HCT116 (cell line): ENCODE measurements at regions not wholly inside any gene's neighbourhood (a gene's known extent, or its start where the extent isn't known, plus 50 kb on each side); places are given as distances from the start of the nearest gene placed in this dataset.

ENCODE experiments used
- ATAC-seq: fragments of 200-7000 bp; cut with Tn5 transposase; 2 replicates; pipeline ENCODE4 v1.9.1; 2020; ENCODE audit warnings: mild to moderate bottlenecking, moderate library complexity
- BruUV-seq: library from RNA; stranded (reverse); fragments of 400-500 nt; replicated peaks from 2 replicates; lab custom pipeline; 2021; lab: Mats Ljungman, UMichigan
- CTCF ChIA-PET: fragments of 300-600 bp; sonication (Branson Sonifier 250); formaldehyde crosslinking; loops from one replicate; lab custom pipeline; 2021; ENCODE audit warnings: antibody characterized with exemption; lab: Charles Lee
- POLR2A ChIA-PET: fragments of 300-600, 350-600 bp; sonication (Branson Sonifier 250); formaldehyde crosslinking; loops from one replicate; lab custom pipeline; 2021; ENCODE audit warnings: antibody characterized with exemption; lab: Charles Lee
- RAD21 ChIA-PET, 2 experiments: fragments of 300-600 bp; sonication (Branson Sonifier 250); formaldehyde crosslinking; loops; one replicate each; lab custom pipeline; 2023; ENCODE audit warnings: low total read pairs in 2 of 2; ENCODE audit not compliant: uncharacterized antibody in 2 of 2, unreplicated experiment in 2 of 2, low non-redundant PET in 1 of 2; lab: Charles Lee
- DNase-seq: peaks from one replicate; pipeline ENCODE4 v3.0.0-alpha.2; 2010; ENCODE audit warnings: low read depth, low spot score
- H2AFZ ChIP-seq: fragments of 200-600 bp; shearing (Covaris generic), sonication (generic); 2 replicates; pipeline ENCODE4 v1.6.1; 2017; ENCODE audit warnings: low read depth, mixed run types, mixed read lengths, antibody characterized with exemption, low read length; ENCODE audit not compliant: poor library complexity, severe bottlenecking
- H3K27ac ChIP-seq: 2 replicates; pipeline ENCODE4 v1.5.1; 2012; ENCODE audit warnings: low read depth, low read length
- H3K27me3 ChIP-seq: fragments of 200-600 bp; sonication (generic); 2 replicates; pipeline ENCODE4 v1.6.1; 2016; ENCODE audit warnings: mixed run types, low read length, mixed read lengths; ENCODE audit not compliant: insufficient read depth
- H3K36me3 ChIP-seq, 2 experiments: fragments of 200-500 bp in 1 of 2; fragments of 200-600 bp in 1 of 2; sonication (Bioruptor generic) in 1 of 2; sonication (generic) in 1 of 2; 2 replicates each; pipeline versions ENCODE4 v1.5.1 to v1.6.1; 2014 to 2016; ENCODE audit warnings: low read length in 2 of 2, inconsistent platforms in 1 of 2, mixed read lengths in 1 of 2, mixed run types in 1 of 2; ENCODE audit not compliant: insufficient read depth in 2 of 2, control insufficient read depth in 1 of 2
- H3K4me1 ChIP-seq, 2 experiments: fragments of 200-600 bp in 1 of 2; sonication (generic) in 1 of 2; 2 replicates each; pipeline versions ENCODE4 v1.5.1 to v1.6.1; 2012 to 2017; ENCODE audit warnings: low read length in 2 of 2, inconsistent platforms in 1 of 2, mild to moderate bottlenecking in 1 of 2, mixed read lengths in 1 of 2, mixed run types in 1 of 2, moderate library complexity in 1 of 2; ENCODE audit not compliant: insufficient read depth in 2 of 2, control insufficient read depth in 1 of 2
- H3K4me2 ChIP-seq: fragments of 200-600 bp; sonication (generic); 2 replicates; pipeline ENCODE4 v1.6.1; 2017; ENCODE audit warnings: mixed run types, low read length, mixed read lengths
- H3K4me3 ChIP-seq, 2 experiments: fragments of 200-600 bp in 1 of 2; sonication (generic) in 1 of 2; replicated peaks in 1 of 2; 2 replicates each; pipeline ENCODE4 v1.5.1; 2011 to 2016; ENCODE audit warnings: low read length in 2 of 2, control low read depth in 1 of 2, low read depth in 1 of 2, mild to moderate bottlenecking in 1 of 2, mixed read lengths in 1 of 2, mixed run types in 1 of 2
- H3K79me2 ChIP-seq: fragments of 200-600 bp; sonication (generic); 2 replicates; pipeline ENCODE4 v1.6.1; 2017; ENCODE audit warnings: mild to moderate bottlenecking, mixed run types, low read length, moderate library complexity, mixed read lengths; ENCODE audit not compliant: insufficient read depth
- H3K9ac ChIP-seq: fragments of 200-600 bp; sonication (generic); 2 replicates; pipeline ENCODE4 v1.6.1; 2016; ENCODE audit warnings: low read length, mixed read lengths
- H3K9me2 ChIP-seq: fragments of 200-600 bp; sonication (generic), shearing (Covaris generic); 2 replicates; pipeline ENCODE4 v1.6.1; 2017; ENCODE audit warnings: mixed run types, mild to moderate bottlenecking, moderate library complexity; ENCODE audit not compliant: insufficient read depth
- H3K9me3 ChIP-seq, 2 experiments: fragments of 200-500 bp in 1 of 2; fragments of 200-600 bp in 1 of 2; sonication (Bioruptor generic) in 1 of 2; sonication (generic) in 1 of 2; 2 replicates each; pipeline ENCODE4 v1.6.1; 2014 to 2017; ENCODE audit warnings: low read length in 2 of 2, mixed read lengths in 2 of 2, inconsistent platforms in 1 of 2, low read depth in 1 of 2, mild to moderate bottlenecking in 1 of 2, mixed run types in 1 of 2, moderate library complexity in 1 of 2; ENCODE audit not compliant: control insufficient read depth in 1 of 2, insufficient read depth in 1 of 2
- H4K20me1 ChIP-seq: fragments of 200-600 bp; sonication (generic), shearing (Covaris generic); 2 replicates; pipeline ENCODE4 v1.6.1; 2017; ENCODE audit warnings: mixed run types, mild to moderate bottlenecking, moderate library complexity; ENCODE audit not compliant: insufficient read depth
- ATF3 ChIP-seq: IDR thresholded peaks from 2 replicates; pipeline ENCODE4 v1.6.1; 2012
- CEBPB ChIP-seq: IDR thresholded peaks from 2 replicates; pipeline ENCODE4 v1.6.1; 2012; ENCODE audit warnings: low read depth
- CTCF ChIP-seq, 3 experiments: fragments of 200-600 bp in 1 of 3; sonication (generic) in 1 of 3; IDR thresholded peaks in 2 of 3; conservative IDR thresholded peaks in 1 of 3; 2 replicates each; pipeline ENCODE4 v1.5.1; 2012 to 2017; ENCODE audit warnings: low read depth in 2 of 3, low read length in 2 of 3, antibody characterized with exemption in 1 of 3, borderline replicate concordance in 1 of 3, control low read depth in 1 of 3, mild to moderate bottlenecking in 1 of 3, mixed read lengths in 1 of 3, mixed run types in 1 of 3, moderate library complexity in 1 of 3; ENCODE audit not compliant: insufficient read depth in 1 of 3
- EGR1 ChIP-seq: IDR thresholded peaks from 2 replicates; pipeline ENCODE4 v1.6.1; 2012; ENCODE audit warnings: low read depth
- ELF1 ChIP-seq: IDR thresholded peaks from 2 replicates; pipeline ENCODE4 v1.6.1; 2012; ENCODE audit warnings: low read depth, borderline replicate concordance
- EZH2 ChIP-seq: fragments of 200-600 bp; sonication (generic); IDR thresholded peaks from 2 replicates; pipeline ENCODE4 v1.6.1; 2017; ENCODE audit warnings: antibody characterized with exemption, mixed run types
- EZH2phosphoT487 ChIP-seq: fragments of 200-600 bp; IDR thresholded peaks from 2 replicates; pipeline ENCODE4 v1.6.1; 2018; ENCODE audit warnings: antibody characterized with exemption, borderline replicate concordance
- JUND ChIP-seq: IDR thresholded peaks from 2 replicates; pipeline ENCODE4 v1.6.1; 2012
- REST ChIP-seq: IDR thresholded peaks from 2 replicates; pipeline ENCODE4 v1.6.1; 2012; ENCODE audit warnings: low read depth
- SIN3A ChIP-seq: IDR thresholded peaks from 2 replicates; pipeline ENCODE4 v1.6.1; 2012; ENCODE audit warnings: low read depth
- SP1 ChIP-seq: IDR thresholded peaks from 2 replicates; pipeline ENCODE4 v1.6.1; 2012; ENCODE audit warnings: low read depth
- SRF ChIP-seq: IDR thresholded peaks from 2 replicates; pipeline ENCODE4 v1.6.1; 2012; ENCODE audit warnings: low read depth
- ZNF274 ChIP-seq: fragments of 200-500 bp; sonication (Bioruptor generic); IDR thresholded peaks from 2 replicates; pipeline ENCODE4 v1.6.1; 2014; ENCODE audit warnings: mild to moderate bottlenecking, low read depth, low read length, inconsistent platforms
- intact Hi-C: fragments of 100-400 bp; cut with micrococcal nuclease; formaldehyde crosslinking; loops from 2 replicates; pipeline ENCODE4 v1.10.0; 2022

GRCh38 chr6:68391953-68392352, 243.1 kb upstream of the ADGRB3 start:
- POLR2A ChIA-PET, result no interaction called here
- Histone ChIP-seq H3K4me1 (no peaks in the 10 kb centered on the region), H3K4me2 (no peak overlapping the region)
- no peak for ATAC-seq
- TF ChIP-seq ELF1 (no peak), EGR1 (no peak), ATF3 (no peak), SP1 (no peak), CTCF (IDR thresholded peaks at IDR 0.05 in 2 of 3, conservative IDR thresholded peaks at IDR 0.05 in 1 of 3; ENCODE audit: borderline replicate concordance in 1 of 3, insufficient read depth in 1 of 3, low read depth in 2 of 3, low read length in 2 of 3) (no peak), REST (no peak), SIN3A (no peak), CEBPB (no peak), JUND (no peak), EZH2 (no peak), ZNF274 (no peak), EZH2phosphoT487 (no peak), SRF (no peak)
- TF ChIP-seq, all 23 proteins: peak for 0
- Histone ChIP-seq H3K9me2 (no peaks in the 10 kb centered on the region), H4K20me1 (no peaks in the 10 kb centered on the region), H3K79me2 (no peaks in the 10 kb centered on the region), H3K27ac (no peak overlapping the region), H3K9me3 (peaks cover 5 to 15% of the 10 kb centered on the region in 2 experiments; a peak in 3 of 4 replicates), H3K36me3 (no peaks in the 10 kb centered on the region), H3K9ac (no peak overlapping the region), H3K4me3 (no peak overlapping the region), H2AFZ (no peak overlapping the region), H3K27me3 (no peaks in the 10 kb centered on the region)
- ChIA-PET RAD21 (no interaction called here), CTCF (no interaction called here)
- intact Hi-C loops, result no loop called here
- BruUV-seq, result no TSS peak
- DNase-seq, result no peak
